ENCODE measurements at regions not wholly inside any gene's neighbourhood (a gene's known extent, or its start where the extent isn't known, plus 50 kb on each side); places are given as distances from the start of the nearest gene placed in this dataset.
"Not testable (repeated sequence)": the region's sequence is repeated elsewhere in the genome, so short reads cannot be mapped to it uniquely, and the experiment has no call there.

- no peak overlapping the region for H3K27ac ChIP-seq
- no peak overlapping the region for H3K4me3 ChIP-seq
- H3K27me3 ChIP-seq = no peaks in the 10 kb centered on the region
- no peaks in the 10 kb centered on the region for H3K9me3 ChIP-seq (replicated peaks in 1 of 3)
- no peaks in the 10 kb centered on the region for H3K36me3 ChIP-seq (replicated peaks in 1 of 2)
- 3 to 7% (median 6%) methylated on average over 11 of the region's 11 CpGs for WGBS, 4 donors
- DNase-seq = peak; percentile 32 to 69 (median 47)
- intact Hi-C loops (cut with DNase I) = no loop called here
- peak; percentile 58 to 83 (median 66) for TF ChIP-seq CTCF (IDR thresholded peaks at IDR 0.05)
- TF ChIP-seq POLR2A (IDR thresholded peaks at IDR 0.05) = no peak
- H3K4me1 ChIP-seq (replicated peaks in 1 of 2) = no peaks in the 10 kb centered on the region
Observed at GRCh38 chr2:88880441-88880953, 189.0 kb downstream of the RPIA start.

GRCh38 chr2:88885275-88885674, 193.8 kb downstream of the RPIA start:
- DNase-seq = no peak
- TF ChIP-seq POLR2A (IDR thresholded peaks at IDR 0.05) = no peak
- no peak for TF ChIP-seq CTCF (IDR thresholded peaks at IDR 0.05)
- H3K4me1 ChIP-seq (replicated peaks in 1 of 2) = no peaks in the 10 kb centered on the region
- H3K4me3 ChIP-seq = no peak overlapping the region
- H3K36me3 ChIP-seq (replicated peaks in 1 of 2) = no peaks in the 10 kb centered on the region
- no peaks in the 10 kb centered on the region for H3K9me3 ChIP-seq (replicated peaks in 1 of 3)
- no peak overlapping the region for H3K27ac ChIP-seq
- intact Hi-C loops (cut with DNase I) = no loop called here
- H3K27me3 ChIP-seq = no peaks in the 10 kb centered on the region
- 35 to 46% (median 36%) methylated on average over 3 of the region's 3 CpGs for WGBS, 4 donors

GRCh38 chr2:88885679-88886416, 194.4 kb downstream of the RPIA start:
- intact Hi-C loops (cut with DNase I) = no loop called here
- DNase-seq = no peak
- Histone ChIP-seq H3K9me3 (replicated peaks in 1 of 3) (no peaks in the 10 kb centered on the region), H3K27ac (no peak overlapping the region), H3K4me1 (replicated peaks in 1 of 2) (no peaks in the 10 kb centered on the region), H3K27me3 (no peaks in the 10 kb centered on the region), H3K4me3 (no peak overlapping the region), H3K36me3 (replicated peaks in 1 of 2) (no peaks in the 10 kb centered on the region)
- 54 to 61% (median 59%) methylated on average over 7 to 11 of the region's 11 CpGs for WGBS, 4 donors
- TF ChIP-seq POLR2A (IDR thresholded peaks at IDR 0.05) (no peak), CTCF (IDR thresholded peaks at IDR 0.05) (no peak)

- H3K27ac ChIP-seq; DNase-seq; H3K36me3 ChIP-seq (replicated peaks in 1 of 2); H3K9me3 ChIP-seq (replicated peaks in 1 of 3); H3K4me3 ChIP-seq; H3K4me1 ChIP-seq (replicated peaks in 1 of 2); H3K27me3 ChIP-seq; intact Hi-C loops (cut with DNase I): not testable (repeated sequence)
- 64 to 72% (median 67%) methylated on average over 5 of the region's 5 CpGs for WGBS, 4 donors
Observed at GRCh38 chr2:88887466-88887865, 196.0 kb downstream of the RPIA start.

- H3K36me3 ChIP-seq (replicated peaks in 1 of 2) = no peaks in the 10 kb centered on the region
- 81 to 100% (median 89%) methylated on average over 1 of the region's 1 CpG for WGBS, 4 donors
- no peaks in the 10 kb centered on the region for H3K4me1 ChIP-seq (replicated peaks in 1 of 2)
- H3K4me3 ChIP-seq = no peak overlapping the region
- H3K9me3 ChIP-seq (replicated peaks in 1 of 3) = no peaks in the 10 kb centered on the region
- H3K27me3 ChIP-seq = no peaks in the 10 kb centered on the region
- DNase-seq = no peak
- H3K27ac ChIP-seq = no peak overlapping the region
- intact Hi-C loops (cut with DNase I) = no loop called here
- TF ChIP-seq CTCF (IDR thresholded peaks at IDR 0.05) (no peak), POLR2A (IDR thresholded peaks at IDR 0.05) (no peak)
Observed at GRCh38 chr2:88892207-88892606, 200.7 kb downstream of the RPIA start.
